Left ventricle myocardium inferior (tissue), 1 donor: ENCODE measurements at regions not wholly inside any gene's neighbourhood (a gene's known extent, or its start where the extent isn't known, plus 50 kb on each side); places are given as distances from the start of the nearest gene placed in this dataset.

Experiments used
- DNase-seq: peaks from one replicate; pipeline ENCODE4 v3.0.0-alpha.2; 2020
- H3K27ac ChIP-seq: fragments of 200-600 bp; replicated peaks from 2 replicates; pipeline ENCODE4 v1.8.0; 2021
- H3K27me3 ChIP-seq: fragments of 200-600 bp; 2 replicates; pipeline ENCODE4 v1.8.0; 2021; ENCODE audit warnings: low read depth
- H3K36me3 ChIP-seq: fragments of 200-600 bp; 2 replicates; pipeline ENCODE4 v1.8.0; 2021
- H3K4me1 ChIP-seq: fragments of 200-600 bp; 2 replicates; pipeline ENCODE4 v1.8.0; 2021
- H3K4me3 ChIP-seq: fragments of 200-600 bp; 2 replicates; pipeline ENCODE4 v1.8.0; 2021; ENCODE audit warnings: mild to moderate bottlenecking, moderate library complexity
- H3K9me3 ChIP-seq: fragments of 200-600 bp; replicated peaks from 2 replicates; pipeline ENCODE4 v1.8.0; 2021
- CTCF ChIP-seq: fragments of 200-600 bp; IDR thresholded peaks from 2 replicates; pipeline ENCODE4 v1.8.0; 2021; ENCODE audit warnings: antibody characterized with exemption, mild to moderate bottlenecking, borderline replicate concordance
- intact Hi-C: fragments of 100-400 bp; cut with micrococcal nuclease; formaldehyde crosslinking; loops from one replicate; pipeline ENCODE4 v1.11.0; 2022
- donor health status: DM: no; HTN: yes; CAD: no; lungs with severe emphysema.

GRCh38 chr5:82808960-82809359 is 268.2 kb downstream of the TMEM167A start:
- TF ChIP-seq CTCF: no peak
- H3K27ac ChIP-seq: no peak overlapping the region
- H3K4me1 ChIP-seq: no peaks in the 10 kb centered on the region
- H3K36me3 ChIP-seq: no peaks in the 10 kb centered on the region
- no peak for DNase-seq
- H3K9me3 ChIP-seq: no peaks in the 10 kb centered on the region
- H3K27me3 ChIP-seq: no peaks in the 10 kb centered on the region
- no peak overlapping the region for H3K4me3 ChIP-seq
- intact Hi-C loops: no loop called here

- no peak for DNase-seq
- Histone ChIP-seq H3K4me1 (no peaks in the 10 kb centered on the region), H3K9me3 (no peaks in the 10 kb centered on the region), H3K27ac (no peak overlapping the region), H3K4me3 (no peak overlapping the region), H3K27me3 (no peaks in the 10 kb centered on the region), H3K36me3 (no peaks in the 10 kb centered on the region)
- TF ChIP-seq CTCF: no peak
- intact Hi-C loops: no loop called here
Observed at GRCh38 chr5:82807021-82807420, 270.2 kb downstream of the TMEM167A start.

- Histone ChIP-seq H3K9me3 (no peaks in the 10 kb centered on the region), H3K27me3 (no peaks in the 10 kb centered on the region), H3K4me3 (no peak overlapping the region), H3K4me1 (no peaks in the 10 kb centered on the region), H3K36me3 (no peaks in the 10 kb centered on the region), H3K27ac (no peak overlapping the region)
- no peak for DNase-seq
- no peak for TF ChIP-seq CTCF
- intact Hi-C loops: no loop called here
Observed at GRCh38 chr5:82806513-82806912, 270.7 kb downstream of the TMEM167A start.

- no peak for TF ChIP-seq CTCF
- no peaks in the 10 kb centered on the region for H3K9me3 ChIP-seq
- no peak for DNase-seq
- H3K4me3 ChIP-seq: no peak overlapping the region
- no peaks in the 10 kb centered on the region for H3K27me3 ChIP-seq
- no peaks in the 10 kb centered on the region for H3K36me3 ChIP-seq
- intact Hi-C loops: no loop called here
- no peaks in the 10 kb centered on the region for H3K4me1 ChIP-seq
- no peak overlapping the region for H3K27ac ChIP-seq
Observed at GRCh38 chr5:82804155-82804690, 273.0 kb downstream of the TMEM167A start.

- DNase-seq: no peak
- no peak for TF ChIP-seq CTCF
- Histone ChIP-seq H3K27ac (no peak overlapping the region), H3K27me3 (no peaks in the 10 kb centered on the region), H3K36me3 (no peaks in the 10 kb centered on the region), H3K4me1 (no peaks in the 10 kb centered on the region), H3K4me3 (no peak overlapping the region), H3K9me3 (no peaks in the 10 kb centered on the region)
- intact Hi-C loops: no loop called here
Observed at GRCh38 chr5:82802954-82803353, 274.2 kb downstream of the TMEM167A start.

GRCh38 chr5:82800826-82801225 is 276.4 kb downstream of the TMEM167A start:
- no peak for TF ChIP-seq CTCF
- Histone ChIP-seq H3K4me3 (no peak overlapping the region), H3K27ac (no peak overlapping the region), H3K36me3 (no peaks in the 10 kb centered on the region), H3K4me1 (no peaks in the 10 kb centered on the region), H3K9me3 (no peaks in the 10 kb centered on the region), H3K27me3 (no peaks in the 10 kb centered on the region)
- no peak for DNase-seq
- intact Hi-C loops: no loop called here
